Trophoblast cell (in vitro differentiated cells and primary cell): ENCODE measurements at regions not wholly inside any gene's neighbourhood (a gene's known extent, or its start where the extent isn't known, plus 50 kb on each side); places are given as distances from the start of the nearest gene placed in this dataset.
"Not testable (repeated sequence)": the region's sequence is repeated elsewhere in the genome, so short reads cannot be mapped to it uniquely, and the experiment has no call there.

Experiments
- DNase-seq, 2 donors: peaks; one replicate each; pipeline ENCODE4 v3.0.0-alpha.2; 2016
- H2AFZ ChIP-seq: 2 replicates; pipeline ENCODE4 v1.6.1; 2013; ENCODE audit warnings: low read length, moderate library complexity, mild to moderate bottlenecking; ENCODE audit not compliant: insufficient read depth, poor library complexity
- H2AK5ac ChIP-seq: 2 replicates; pipeline ENCODE4 v1.6.1; 2013; ENCODE audit warnings: mild to moderate bottlenecking, low read length
- H2BK120ac ChIP-seq: 2 replicates; pipeline ENCODE4 v1.6.1; 2013; ENCODE audit warnings: low read length, mild to moderate bottlenecking, moderate library complexity; ENCODE audit not compliant: insufficient read depth, poor library complexity
- H2BK12ac ChIP-seq: 2 replicates; pipeline ENCODE4 v1.6.1; 2013; ENCODE audit warnings: mild to moderate bottlenecking, low read length, moderate library complexity
- H2BK5ac ChIP-seq: 2 replicates; pipeline ENCODE4 v1.6.1; 2013; ENCODE audit warnings: low read length, low read depth, moderate library complexity, mild to moderate bottlenecking; ENCODE audit not compliant: poor library complexity
- H3K14ac ChIP-seq: 2 replicates; pipeline ENCODE4 v1.6.1; 2013; ENCODE audit warnings: mild to moderate bottlenecking, low read length
- H3K18ac ChIP-seq: 2 replicates; pipeline ENCODE4 v1.6.1; 2013; ENCODE audit warnings: mild to moderate bottlenecking, low read length
- H3K23ac ChIP-seq: 2 replicates; pipeline ENCODE4 v1.6.1; 2013; ENCODE audit warnings: low read length
- H3K27ac ChIP-seq: 2 replicates; pipeline ENCODE4 v1.5.1; 2013; ENCODE audit warnings: low read depth, mild to moderate bottlenecking, inconsistent platforms, low read length, moderate library complexity
- H3K27me3 ChIP-seq: 2 replicates; pipeline ENCODE4 v1.6.1; 2013; ENCODE audit warnings: inconsistent platforms, mild to moderate bottlenecking, low read length, moderate library complexity; ENCODE audit not compliant: insufficient read depth
- H3K36me3 ChIP-seq, 2 experiments: 1 replicate in 1 of 2; 2 replicates in 1 of 2; pipeline ENCODE4 v1.6.1; 2013; ENCODE audit warnings: low read length in 2 of 2, mild to moderate bottlenecking in 2 of 2, moderate library complexity in 1 of 2; ENCODE audit not compliant: insufficient read depth in 2 of 2, control insufficient read depth in 1 of 2
- H3K4ac ChIP-seq: 2 replicates; pipeline ENCODE4 v1.6.1; 2013; ENCODE audit warnings: low read depth, mild to moderate bottlenecking, low read length, moderate library complexity
- H3K4me1 ChIP-seq, 2 experiments: 1 replicate in 1 of 2; 2 replicates in 1 of 2; pipeline ENCODE4 v1.6.1; 2013; ENCODE audit warnings: low read length in 2 of 2, mild to moderate bottlenecking in 2 of 2, moderate library complexity in 1 of 2; ENCODE audit not compliant: insufficient read depth in 2 of 2, control insufficient read depth in 1 of 2
- H3K4me2 ChIP-seq: 2 replicates; pipeline ENCODE4 v1.6.1; 2013; ENCODE audit warnings: inconsistent platforms, mild to moderate bottlenecking, low read length, moderate library complexity
- H3K4me3 ChIP-seq: 2 replicates; pipeline ENCODE4 v1.5.1; 2013; ENCODE audit warnings: mild to moderate bottlenecking, low read depth, low read length, inconsistent platforms
- H3K79me1 ChIP-seq: one replicate; pipeline ENCODE4 v1.6.1; 2013; ENCODE audit warnings: low read length
- H3K79me2 ChIP-seq: 2 replicates; pipeline ENCODE4 v1.6.1; 2013; ENCODE audit warnings: low read length, mild to moderate bottlenecking; ENCODE audit not compliant: control insufficient read depth, insufficient read depth, poor library complexity
- H3K9ac ChIP-seq: 2 replicates; pipeline ENCODE4 v1.6.1; 2013; ENCODE audit warnings: mild to moderate bottlenecking, low read length
- H3K9me3 ChIP-seq: 2 replicates; pipeline ENCODE4 v1.6.1; 2013; ENCODE audit warnings: low read depth, mild to moderate bottlenecking, control low read depth, inconsistent platforms, low read length; ENCODE audit not compliant: insufficient read depth
- H4K12ac ChIP-seq: 2 replicates; pipeline ENCODE4 v1.6.1; 2013; ENCODE audit warnings: low read depth, mild to moderate bottlenecking, low read length, moderate library complexity
- H4K8ac ChIP-seq: 2 replicates; pipeline ENCODE4 v1.6.1; 2013; ENCODE audit warnings: low read depth, mild to moderate bottlenecking, low read length, moderate library complexity
- H4K91ac ChIP-seq: one replicate; pipeline ENCODE4 v1.6.1; 2013; ENCODE audit warnings: low read depth, mild to moderate bottlenecking, low read length, moderate library complexity
- WGBS: extraction: QIAGEN DNeasy Blood & Tissue Kit; methylation state at CpG from one replicate; pipeline ENCODE4 v1.1.7; 2013; ENCODE audit warnings: missing lambda C conversion rate; ENCODE audit not compliant: insufficient read length, insufficient coverage; ENCODE audit errors: extremely low coverage; 5-methylcytosine and 5-hydroxymethylcytosine counted together

GRCh38 chrX:111035256-111035655 lies 60.7 kb upstream of the PAK3 start:
- H3K14ac ChIP-seq: no peak overlapping the region
- H2AFZ ChIP-seq: no peak overlapping the region
- no peaks in the 10 kb centered on the region for H3K4me1 ChIP-seq
- H3K9me3 ChIP-seq: no peaks in the 10 kb centered on the region
- no peak overlapping the region for H4K91ac ChIP-seq
- no peak overlapping the region for H4K12ac ChIP-seq
- no peak overlapping the region for H3K4me3 ChIP-seq
- no peak overlapping the region for H3K4me2 ChIP-seq
- WGBS: no CpG with 5 or more reads among the region's 2 CpGs
- H2BK12ac ChIP-seq: no peak overlapping the region
- H3K9ac ChIP-seq: no peak overlapping the region
- no peak overlapping the region for H2BK5ac ChIP-seq
- no peak overlapping the region for H2AK5ac ChIP-seq
- no peak overlapping the region for H3K27ac ChIP-seq
- H3K36me3 ChIP-seq: no peaks in the 10 kb centered on the region
- H3K4ac ChIP-seq: no peak overlapping the region
- DNase-seq: no peak
- no peaks in the 10 kb centered on the region for H3K79me1 ChIP-seq
- no peak overlapping the region for H3K18ac ChIP-seq
- no peak overlapping the region for H2BK120ac ChIP-seq
- no peak overlapping the region for H3K23ac ChIP-seq
- no peaks in the 10 kb centered on the region for H3K79me2 ChIP-seq
- no peaks in the 10 kb centered on the region for H3K27me3 ChIP-seq
- no peak overlapping the region for H4K8ac ChIP-seq

- H4K91ac ChIP-seq, H3K27me3 ChIP-seq, H2BK120ac ChIP-seq, H3K79me1 ChIP-seq, H4K12ac ChIP-seq, H3K36me3 ChIP-seq, H2BK12ac ChIP-seq, H3K27ac ChIP-seq, H2AFZ ChIP-seq, H3K4me2 ChIP-seq, H3K9ac ChIP-seq, H2AK5ac ChIP-seq, DNase-seq, H3K4me3 ChIP-seq, H3K79me2 ChIP-seq, H3K14ac ChIP-seq, H2BK5ac ChIP-seq, H3K4ac ChIP-seq, H3K4me1 ChIP-seq, H3K9me3 ChIP-seq, H3K23ac ChIP-seq, H4K8ac ChIP-seq, H3K18ac ChIP-seq: not testable (repeated sequence)
- no CpG with 5 or more reads among the region's 1 CpG for WGBS
Measured at GRCh38 chrX:111022998-111023397, 73.0 kb upstream of the PAK3 start.

- no CpG with 5 or more reads among the region's 1 CpG for WGBS
- Histone ChIP-seq H3K27ac (no peak overlapping the region), H3K9me3 (no peaks in the 10 kb centered on the region), H4K8ac (no peak overlapping the region), H3K4ac (no peak overlapping the region), H2BK12ac (no peak overlapping the region), H3K36me3 (no peaks in the 10 kb centered on the region), H2BK120ac (no peak overlapping the region), H3K9ac (no peak overlapping the region), H3K4me1 (no peaks in the 10 kb centered on the region), H3K79me1 (no peaks in the 10 kb centered on the region), H3K27me3 (no peaks in the 10 kb centered on the region), H3K79me2 (no peaks in the 10 kb centered on the region), H2AK5ac (no peak overlapping the region), H2AFZ (no peak overlapping the region), H3K18ac (no peak overlapping the region), H3K4me3 (no peak overlapping the region), H2BK5ac (no peak overlapping the region), H3K4me2 (no peak overlapping the region), H4K91ac (no peak overlapping the region), H3K23ac (no peak overlapping the region), H3K14ac (no peak overlapping the region), H4K12ac (no peak overlapping the region)
- no peak for DNase-seq
Measured at GRCh38 chrX:111020283-111020682, 75.7 kb upstream of the PAK3 start.

GRCh38 chrX:111013778-111014455 lies 82.1 kb upstream of the PAK3 start:
- no peak overlapping the region for H4K8ac ChIP-seq
- no peaks in the 10 kb centered on the region for H3K27me3 ChIP-seq
- no peak overlapping the region for H3K23ac ChIP-seq
- H4K12ac ChIP-seq: no peak overlapping the region
- H3K4me1 ChIP-seq: no peaks in the 10 kb centered on the region
- H3K18ac ChIP-seq: no peak overlapping the region
- no peak overlapping the region for H2BK5ac ChIP-seq
- DNase-seq: no peak
- no peak overlapping the region for H2BK12ac ChIP-seq
- no peak overlapping the region for H2AFZ ChIP-seq
- no peak overlapping the region for H2AK5ac ChIP-seq
- H3K79me1 ChIP-seq: no peaks in the 10 kb centered on the region
- no CpG with 5 or more reads among the region's 3 CpGs for WGBS
- no peak overlapping the region for H3K4ac ChIP-seq
- no peak overlapping the region for H3K9ac ChIP-seq
- H2BK120ac ChIP-seq: no peak overlapping the region
- no peak overlapping the region for H3K4me3 ChIP-seq
- no peak overlapping the region for H3K27ac ChIP-seq
- H3K4me2 ChIP-seq: no peak overlapping the region
- H3K9me3 ChIP-seq: no peaks in the 10 kb centered on the region
- no peaks in the 10 kb centered on the region for H3K79me2 ChIP-seq
- no peak overlapping the region for H3K14ac ChIP-seq
- H4K91ac ChIP-seq: no peak overlapping the region
- H3K36me3 ChIP-seq: no peaks in the 10 kb centered on the region
